Bronchial epithelial cell (primary cell): ENCODE measurements at regions not wholly inside any gene's neighbourhood (a gene's known extent, or its start where the extent isn't known, plus 50 kb on each side); places are given as distances from the start of the nearest gene placed in this dataset.

ENCODE experiments used
- DNase-seq: peaks from one replicate; pipeline ENCODE4 v3.0.0-alpha.2; 2010; ENCODE audit warnings: low read depth
- FAIRE-seq: peaks from 2 replicates; lab custom pipeline; 2011; peaks lifted over from hg19 to GRCh38; lab: Jason Lieb, UNC
- H3K27me3 ChIP-seq: 2 replicates; pipeline ENCODE4 v1.5.1; 2011; ENCODE audit warnings: low read length; ENCODE audit not compliant: control insufficient read depth, insufficient read depth
- H3K36me3 ChIP-seq: 2 replicates; pipeline ENCODE4 v1.5.1; 2011; ENCODE audit warnings: low read length; ENCODE audit not compliant: control insufficient read depth, insufficient read depth
- H3K4me3 ChIP-seq: 2 replicates; pipeline ENCODE4 v1.5.1; 2011; ENCODE audit warnings: mild to moderate bottlenecking, low read depth, low read length, control low read depth
- CTCF ChIP-seq: IDR thresholded peaks from 2 replicates; pipeline ENCODE4 v1.5.1; 2011; ENCODE audit warnings: mild to moderate bottlenecking, moderate library complexity, low read length, control low read depth, inconsistent platforms; ENCODE audit not compliant: insufficient read depth, severe bottlenecking

GRCh38 chr2:82233806-82234205 lies 1929.3 kb upstream of the LRRTM1 start:
- H3K4me3 ChIP-seq = no peak overlapping the region
- FAIRE-seq (no peak), DNase-seq (no peak)
- H3K27me3 ChIP-seq = no peaks in the 10 kb centered on the region
- H3K36me3 ChIP-seq = no peaks in the 10 kb centered on the region
- TF ChIP-seq CTCF = no peak

- no peak for DNase-seq
- TF ChIP-seq CTCF = no peak
- Histone ChIP-seq H3K4me3 (no peak overlapping the region), H3K27me3 (no peaks in the 10 kb centered on the region), H3K36me3 (no peaks in the 10 kb centered on the region)
- FAIRE-seq = no peak
Measured at GRCh38 chr2:82230406-82230805, 1925.9 kb upstream of the LRRTM1 start.

GRCh38 chr2:82226441-82226840 lies 1921.9 kb upstream of the LRRTM1 start:
- no peaks in the 10 kb centered on the region for H3K36me3 ChIP-seq
- H3K27me3 ChIP-seq = no peaks in the 10 kb centered on the region
- FAIRE-seq (no peak), DNase-seq (no peak)
- no peak for TF ChIP-seq CTCF
- H3K4me3 ChIP-seq = no peak overlapping the region

- no peaks in the 10 kb centered on the region for H3K27me3 ChIP-seq
- no peak for TF ChIP-seq CTCF
- no peak overlapping the region for H3K4me3 ChIP-seq
- H3K36me3 ChIP-seq = no peaks in the 10 kb centered on the region
- DNase-seq = no peak
- no peak for FAIRE-seq
Measured at GRCh38 chr2:82224301-82224940, 1919.9 kb upstream of the LRRTM1 start.

- no peaks in the 10 kb centered on the region for H3K27me3 ChIP-seq
- no peak overlapping the region for H3K4me3 ChIP-seq
- DNase-seq (no peak), FAIRE-seq (no peak)
- H3K36me3 ChIP-seq = no peaks in the 10 kb centered on the region
- no peak for TF ChIP-seq CTCF
Measured at GRCh38 chr2:82215212-82215611, 1910.7 kb upstream of the LRRTM1 start.

GRCh38 chr2:82199493-82199852 lies 1894.9 kb upstream of the LRRTM1 start:
- DNase-seq (no peak), FAIRE-seq (no peak)
- Histone ChIP-seq H3K4me3 (no peak overlapping the region), H3K36me3 (no peaks in the 10 kb centered on the region), H3K27me3 (no peaks in the 10 kb centered on the region)
- TF ChIP-seq CTCF = no peak
